Osteocyte (in vitro differentiated cells): ENCODE measurements at regions not wholly inside any gene's neighbourhood (a gene's known extent, or its start where the extent isn't known, plus 50 kb on each side); places are given as distances from the start of the nearest gene placed in this dataset.
"Not testable (repeated sequence)": the region's sequence is repeated elsewhere in the genome, so short reads cannot be mapped to it uniquely, and the experiment has no call there.

ENCODE experiments used
- DNase-seq: peaks from one replicate; pipeline ENCODE4 v3.0.0; 2021; ENCODE audit warnings: mixed read lengths; ENCODE audit not compliant: unreplicated experiment; ENCODE audit errors: extremely low spot score
- H3K27ac Mint-ChIP-seq: one replicate; pipeline ENCODE4 v1.8.0; 2021; ENCODE audit warnings: mild to moderate bottlenecking, mixed read lengths; ENCODE audit not compliant: unreplicated experiment
- H3K27me3 Mint-ChIP-seq: one replicate; pipeline ENCODE4 v1.8.0; 2021; ENCODE audit warnings: mixed read lengths; ENCODE audit not compliant: unreplicated experiment
- H3K36me3 Mint-ChIP-seq: one replicate; pipeline ENCODE4 v1.8.0; 2021; ENCODE audit warnings: mixed read lengths; ENCODE audit not compliant: unreplicated experiment
- H3K4me1 Mint-ChIP-seq: one replicate; pipeline ENCODE4 v1.8.0; 2021; ENCODE audit warnings: mixed read lengths; ENCODE audit not compliant: unreplicated experiment
- H3K4me3 Mint-ChIP-seq: one replicate; pipeline ENCODE4 v1.8.0; 2021; ENCODE audit warnings: mild to moderate bottlenecking, moderate library complexity, mixed read lengths; ENCODE audit not compliant: unreplicated experiment
- H3K9me3 Mint-ChIP-seq: one replicate; pipeline ENCODE4 v1.8.0; 2021; ENCODE audit warnings: mixed read lengths; ENCODE audit not compliant: unreplicated experiment
- CTCF ChIP-seq: fragments of 200-600 bp; sonication (generic); IDR thresholded peaks from 2 replicates; pipeline ENCODE4 v1.5.0; 2021; ENCODE audit warnings: antibody characterized with exemption, mild to moderate bottlenecking, moderate library complexity

GRCh38 chr6:134637282-134637681 is 312.6 kb downstream of the ALDH8A1 start:
- no peaks in the 10 kb centered on the region for H3K27me3 Mint-ChIP-seq
- no peak for DNase-seq
- H3K9me3 Mint-ChIP-seq, result no peaks in the 10 kb centered on the region
- no peaks in the 10 kb centered on the region for H3K36me3 Mint-ChIP-seq
- H3K4me1 Mint-ChIP-seq, result peaks cover 52% of the 10 kb centered on the region
- no peak overlapping the region for H3K27ac Mint-ChIP-seq
- TF ChIP-seq CTCF, result no peak
- no peak overlapping the region for H3K4me3 Mint-ChIP-seq

DNA sequence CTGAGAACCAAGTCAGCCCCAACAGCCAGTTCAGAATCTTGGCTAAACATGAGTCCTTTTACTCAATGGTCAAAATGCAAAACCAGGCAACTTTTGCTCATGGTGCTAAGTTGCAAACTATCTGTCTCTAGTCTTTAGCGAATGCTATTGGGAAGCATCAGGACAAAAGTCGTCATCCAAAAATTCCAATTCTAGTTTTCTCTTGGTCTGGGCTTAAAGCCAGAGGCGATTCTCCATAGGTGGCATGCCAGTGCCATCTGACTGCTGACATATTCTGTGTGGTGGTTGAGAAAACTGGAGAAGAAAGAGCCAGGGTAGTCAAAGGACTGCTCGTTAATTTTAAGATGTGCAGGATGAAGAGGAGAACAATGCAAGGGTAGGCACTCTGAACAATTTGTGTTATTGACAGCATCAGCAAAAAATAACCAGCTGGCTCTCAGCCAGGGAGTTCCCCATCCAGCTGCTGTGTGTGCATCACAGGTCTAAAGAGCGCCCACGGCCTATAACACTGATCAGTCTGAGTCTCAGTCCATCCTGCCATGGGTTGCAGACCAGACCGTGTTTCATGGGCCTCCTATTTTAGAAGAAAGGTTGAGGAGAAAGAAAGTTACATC is 313.6 kb downstream of the ALDH8A1 start:
- no peaks in the 10 kb centered on the region for H3K9me3 Mint-ChIP-seq
- no peaks in the 10 kb centered on the region for H3K27me3 Mint-ChIP-seq
- DNase-seq, result no peak
- no peak for TF ChIP-seq CTCF
- H3K27ac Mint-ChIP-seq, result no peak overlapping the region
- H3K4me1 Mint-ChIP-seq, result peaks cover 42% of the 10 kb centered on the region
- H3K4me3 Mint-ChIP-seq, result no peak overlapping the region
- no peaks in the 10 kb centered on the region for H3K36me3 Mint-ChIP-seq

DNA sequence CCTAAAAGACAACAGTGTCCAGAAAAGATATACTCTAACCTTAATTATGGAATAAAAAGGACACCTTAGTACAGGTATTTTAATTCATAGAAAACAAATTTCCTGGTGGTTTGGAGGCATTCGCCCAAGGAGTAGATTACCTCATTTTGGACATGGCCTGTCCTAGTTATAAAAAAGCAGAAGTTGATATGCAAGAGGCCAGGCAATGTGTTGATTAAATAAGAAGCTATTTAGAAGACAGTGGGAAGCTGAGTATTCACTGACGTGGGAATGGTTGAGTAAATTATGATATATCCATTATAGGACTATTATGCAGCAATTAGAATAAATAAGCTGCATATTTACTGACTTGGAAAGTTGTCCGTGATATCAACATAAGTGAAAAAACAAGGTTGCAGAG is 314.9 kb downstream of the ALDH8A1 start:
- no peak overlapping the region for H3K27ac Mint-ChIP-seq
- H3K9me3 Mint-ChIP-seq, result no peaks in the 10 kb centered on the region
- no peak for DNase-seq
- no peak overlapping the region for H3K4me3 Mint-ChIP-seq
- H3K4me1 Mint-ChIP-seq, result peaks cover 31% of the 10 kb centered on the region
- no peaks in the 10 kb centered on the region for H3K36me3 Mint-ChIP-seq
- no peak for TF ChIP-seq CTCF
- H3K27me3 Mint-ChIP-seq, result no peaks in the 10 kb centered on the region

DNA sequence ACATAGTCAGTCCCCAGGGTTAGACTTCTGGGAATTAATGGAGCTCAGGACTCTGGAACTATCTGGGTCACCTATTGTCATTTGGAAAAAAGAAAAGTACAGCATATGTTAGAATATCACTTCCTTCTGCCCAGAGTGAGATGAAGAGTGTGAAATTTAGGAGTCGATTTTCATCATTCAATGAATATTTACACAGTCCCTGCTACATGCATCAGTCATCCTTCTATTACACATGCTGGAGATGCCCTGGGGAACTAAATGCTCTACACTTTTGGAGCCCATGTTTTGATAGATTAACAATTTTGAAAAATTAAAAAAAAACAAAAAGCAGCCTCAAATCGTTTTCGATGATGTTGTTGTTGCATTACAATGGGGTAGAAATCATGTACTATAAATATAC is 315.4 kb downstream of the ALDH8A1 start:
- TF ChIP-seq CTCF, result no peak
- peak overlapping the region; percentile 4 for H3K27ac Mint-ChIP-seq
- no peaks in the 10 kb centered on the region for H3K9me3 Mint-ChIP-seq
- no peak for DNase-seq
- H3K36me3 Mint-ChIP-seq, result no peaks in the 10 kb centered on the region
- peaks cover 28% of the 10 kb centered on the region for H3K4me1 Mint-ChIP-seq
- H3K27me3 Mint-ChIP-seq, result no peaks in the 10 kb centered on the region
- H3K4me3 Mint-ChIP-seq, result no peak overlapping the region

DNA sequence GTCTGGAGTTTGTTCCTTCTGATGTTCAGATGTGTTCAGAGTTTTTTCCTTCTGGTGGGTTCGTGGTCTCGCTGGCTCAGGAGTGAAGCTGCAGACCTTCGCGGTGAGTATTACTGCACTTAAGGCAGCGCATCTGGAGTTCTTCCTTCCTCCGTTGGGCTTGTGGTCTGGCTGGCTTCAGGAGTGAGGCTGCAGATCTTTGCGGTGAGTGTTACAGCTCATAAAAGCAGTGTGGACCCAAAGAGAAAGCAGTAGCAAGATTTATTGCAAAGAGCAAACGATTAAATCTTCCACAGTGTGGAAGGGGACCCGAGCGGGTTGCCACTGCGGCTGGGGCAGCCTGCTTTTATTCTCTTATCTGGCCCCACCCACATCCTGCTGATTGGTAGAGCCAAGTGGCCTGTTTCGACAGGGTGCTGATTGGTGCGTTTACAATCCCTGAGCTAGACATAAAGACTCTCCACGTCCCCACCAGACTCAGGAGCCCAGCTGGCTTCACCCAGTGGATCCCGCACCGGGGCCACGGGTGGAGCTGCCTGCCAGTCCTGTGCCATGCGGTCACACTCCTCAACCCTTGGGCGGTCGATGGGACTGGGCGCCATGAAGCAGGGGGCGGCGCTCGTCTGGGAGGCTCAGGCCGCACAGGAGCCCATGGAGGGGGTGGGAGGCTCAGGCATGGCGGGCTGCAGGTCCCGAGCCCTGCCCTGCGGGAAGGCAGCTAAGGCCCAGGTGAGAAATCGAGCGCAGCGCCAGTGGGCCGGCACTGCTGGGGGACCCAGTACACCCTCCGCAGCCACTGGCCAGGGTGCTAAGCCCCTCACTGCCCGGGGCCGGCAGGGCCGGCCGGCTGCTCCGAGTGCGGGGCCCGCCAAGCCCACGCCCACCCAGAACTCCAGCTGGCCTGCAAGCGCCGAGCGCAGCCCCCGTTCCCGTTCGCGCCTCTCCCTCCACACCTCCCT is 315.3 kb upstream of the SGK1 start:
- not testable (repeated sequence) for H3K27ac Mint-ChIP-seq, H3K4me3 Mint-ChIP-seq, H3K36me3 Mint-ChIP-seq, H3K27me3 Mint-ChIP-seq, DNase-seq, H3K9me3 Mint-ChIP-seq
- H3K4me1 Mint-ChIP-seq, result peaks cover 25% of the 10 kb centered on the region
